Activated CD8-positive, alpha-beta memory T cell treated with anti-CD3 and anti-CD28 coated beads for 48 hours (primary cell): ENCODE measurements at regions not wholly inside any gene's neighbourhood (a gene's known extent, or its start where the extent isn't known, plus 50 kb on each side); places are given as distances from the start of the nearest gene placed in this dataset.
"Not testable (repeated sequence)": the region's sequence is repeated elsewhere in the genome, so short reads cannot be mapped to it uniquely, and the experiment has no call there.

ENCODE experiments used
- DNase-seq, 3 experiments: peaks; one replicate each; pipeline ENCODE4 v3.0.0-alpha.2; 2020; ENCODE audit warnings: low read depth in 2 of 3, low spot score in 2 of 3

DNA sequence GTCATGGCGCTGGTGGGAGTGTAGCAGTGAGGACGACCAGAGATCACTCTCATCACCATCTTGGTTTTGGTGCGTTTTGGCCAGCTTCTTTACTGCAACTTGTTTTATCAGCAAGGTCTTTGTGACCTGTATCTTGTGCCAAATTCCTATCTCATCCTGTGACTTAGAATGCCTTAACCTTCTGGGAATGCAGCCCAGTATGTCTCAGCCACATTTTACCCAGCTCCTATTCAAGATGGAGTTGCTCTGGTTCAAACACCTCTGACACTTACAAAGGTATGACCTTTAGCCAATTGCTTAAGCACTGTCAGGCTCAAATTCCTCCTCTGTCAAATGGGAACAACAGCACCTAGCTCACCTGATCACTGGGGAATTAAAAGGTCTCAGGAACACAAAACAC lies 235.1 kb upstream of the ID2 start:
- DNase-seq, result not testable (repeated sequence)

- no peak for DNase-seq
Observed at GRCh38 chr2:8447610-8448221, 234.1 kb upstream of the ID2 start.

DNA sequence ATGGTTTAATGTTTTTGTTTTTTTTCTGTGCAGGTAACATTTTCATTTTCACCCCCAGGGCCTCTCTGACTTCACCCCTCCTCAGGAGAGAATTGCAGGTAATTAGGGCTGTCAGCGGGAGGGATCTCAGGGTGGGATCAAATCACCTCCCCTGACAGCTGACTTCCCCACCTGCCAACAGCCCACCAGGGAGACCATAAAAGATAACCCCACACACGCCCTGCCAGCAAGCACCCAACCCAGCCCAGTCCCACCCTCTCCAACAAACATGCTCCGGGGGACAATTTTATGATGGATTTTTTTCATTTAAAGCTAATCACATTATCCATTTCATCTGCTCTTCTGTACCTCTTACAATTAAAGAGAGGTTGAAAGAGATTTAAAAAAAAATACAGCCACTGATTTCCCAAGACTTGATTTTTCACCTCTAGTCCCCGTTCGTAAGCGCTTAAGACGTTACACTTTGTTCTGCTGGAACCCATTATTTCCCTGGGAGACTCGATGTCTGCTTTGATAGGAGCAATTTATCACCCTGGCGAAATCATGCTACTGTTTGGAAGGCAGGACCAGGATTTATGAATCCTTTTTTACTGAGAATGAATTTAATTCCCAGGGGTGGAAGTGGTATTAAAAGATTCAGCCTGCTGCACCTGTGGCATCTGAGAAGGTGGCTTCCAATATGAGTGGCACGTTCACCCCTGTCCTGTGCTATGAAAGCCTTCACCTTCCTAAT lies 232.9 kb upstream of the ID2 start:
- DNase-seq, result no peak

DNA sequence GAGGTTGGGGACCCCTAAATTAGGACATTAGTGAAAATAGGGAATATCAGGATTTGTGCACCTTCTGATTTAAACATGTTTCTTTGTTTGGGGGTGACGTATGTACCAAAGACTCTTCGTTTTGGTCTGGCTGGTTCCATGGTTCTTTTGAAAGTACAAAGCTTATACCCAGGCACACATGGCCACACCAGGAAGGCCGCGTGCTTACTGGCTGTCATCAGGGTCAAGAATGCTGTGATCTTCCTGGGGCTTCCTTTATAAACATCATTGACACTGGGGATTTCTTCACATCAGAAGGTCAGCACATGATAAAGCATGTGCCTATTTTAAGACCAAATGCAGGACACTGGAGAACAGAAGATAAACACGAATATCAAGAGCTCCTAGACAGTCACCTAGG lies 230.6 kb upstream of the ID2 start:
- no peak for DNase-seq

DNA sequence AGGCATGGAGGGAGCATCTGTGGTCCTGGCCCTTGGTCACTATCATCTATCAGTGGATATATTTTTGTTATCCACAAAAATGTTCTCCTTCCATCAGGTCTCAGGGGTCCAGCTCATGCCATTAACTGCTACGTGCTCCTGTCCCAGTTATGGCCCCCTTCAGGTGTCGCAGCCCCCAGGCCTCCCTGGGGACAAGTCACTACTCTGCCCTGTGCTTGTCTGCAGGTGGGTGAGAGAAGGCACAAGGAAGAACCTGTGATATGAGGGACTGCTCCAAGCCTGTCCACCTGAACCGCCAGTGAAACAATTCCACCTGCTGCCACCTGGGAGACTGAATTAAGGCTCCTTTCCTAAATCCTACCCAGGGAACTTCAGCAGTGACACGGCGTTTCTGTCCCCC lies 229.6 kb upstream of the ID2 start:
- DNase-seq, result no peak

DNA sequence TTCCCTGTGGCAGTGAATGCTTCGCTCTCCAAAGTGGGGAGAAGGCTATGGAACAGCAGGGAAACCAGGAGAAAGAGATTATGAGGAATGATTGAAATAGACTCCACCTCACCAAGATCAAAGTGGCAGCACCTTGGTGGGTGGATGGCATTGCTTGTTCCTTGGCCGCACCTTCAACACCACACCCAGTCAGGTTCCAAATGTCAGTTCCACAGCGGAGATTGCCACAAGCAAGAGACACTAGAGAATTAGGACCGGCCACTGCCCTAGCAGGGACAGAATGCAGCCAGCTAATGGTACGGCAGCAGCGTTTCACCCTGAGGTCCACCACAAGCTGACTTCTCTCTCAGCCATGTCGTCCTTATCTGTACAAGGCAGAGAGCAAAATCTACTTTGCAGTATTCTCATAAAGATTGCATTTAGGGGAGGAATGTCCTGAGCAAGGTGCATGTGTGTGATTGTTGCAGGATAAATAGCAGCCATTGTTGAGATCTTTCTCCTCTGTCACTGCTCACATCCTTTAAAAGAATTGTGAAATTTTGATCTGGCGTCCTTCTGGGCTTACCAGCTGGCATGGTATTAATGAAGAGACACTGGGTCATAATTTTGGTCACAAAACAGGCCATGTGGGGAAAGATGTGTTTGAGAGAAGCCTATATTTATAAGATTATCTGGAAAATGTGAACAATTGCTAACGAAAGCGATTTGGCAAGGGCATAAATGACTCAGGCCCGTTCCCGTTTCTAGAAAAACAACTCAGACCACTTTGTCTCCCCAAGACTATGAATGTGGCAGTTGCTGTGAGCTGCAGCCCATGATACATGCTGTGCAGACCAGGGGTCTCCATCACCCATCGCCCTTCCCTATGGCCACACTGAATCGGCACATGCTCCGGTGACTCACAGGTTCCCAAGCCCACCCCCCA lies 228.6 kb upstream of the ID2 start:
- no peak for DNase-seq

DNA sequence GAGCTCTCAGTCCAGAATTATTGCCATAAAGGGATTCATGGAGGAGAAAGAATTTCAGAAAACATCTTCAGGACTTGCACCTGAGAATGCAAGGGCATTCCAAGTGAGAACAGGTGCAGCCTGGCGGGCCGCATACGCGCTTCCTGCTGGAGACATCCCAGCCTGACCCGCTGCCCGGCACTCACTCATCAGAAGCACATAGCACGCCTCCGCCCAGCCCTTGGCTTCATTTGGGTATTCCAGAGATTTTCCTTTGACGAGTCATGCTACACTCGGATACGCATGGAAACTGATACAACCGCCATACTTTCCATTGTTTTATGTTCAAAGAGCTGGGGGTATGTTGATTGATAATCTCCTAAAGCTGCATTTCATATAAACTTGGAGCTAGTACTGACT lies 228.0 kb upstream of the ID2 start:
- DNase-seq, result no peak

GRCh38 chr2:8454797-8455196 lies 227.1 kb upstream of the ID2 start:
- no peak for DNase-seq

GRCh38 chr2:8455236-8456150 lies 226.4 kb upstream of the ID2 start:
- DNase-seq, result no peak

DNA sequence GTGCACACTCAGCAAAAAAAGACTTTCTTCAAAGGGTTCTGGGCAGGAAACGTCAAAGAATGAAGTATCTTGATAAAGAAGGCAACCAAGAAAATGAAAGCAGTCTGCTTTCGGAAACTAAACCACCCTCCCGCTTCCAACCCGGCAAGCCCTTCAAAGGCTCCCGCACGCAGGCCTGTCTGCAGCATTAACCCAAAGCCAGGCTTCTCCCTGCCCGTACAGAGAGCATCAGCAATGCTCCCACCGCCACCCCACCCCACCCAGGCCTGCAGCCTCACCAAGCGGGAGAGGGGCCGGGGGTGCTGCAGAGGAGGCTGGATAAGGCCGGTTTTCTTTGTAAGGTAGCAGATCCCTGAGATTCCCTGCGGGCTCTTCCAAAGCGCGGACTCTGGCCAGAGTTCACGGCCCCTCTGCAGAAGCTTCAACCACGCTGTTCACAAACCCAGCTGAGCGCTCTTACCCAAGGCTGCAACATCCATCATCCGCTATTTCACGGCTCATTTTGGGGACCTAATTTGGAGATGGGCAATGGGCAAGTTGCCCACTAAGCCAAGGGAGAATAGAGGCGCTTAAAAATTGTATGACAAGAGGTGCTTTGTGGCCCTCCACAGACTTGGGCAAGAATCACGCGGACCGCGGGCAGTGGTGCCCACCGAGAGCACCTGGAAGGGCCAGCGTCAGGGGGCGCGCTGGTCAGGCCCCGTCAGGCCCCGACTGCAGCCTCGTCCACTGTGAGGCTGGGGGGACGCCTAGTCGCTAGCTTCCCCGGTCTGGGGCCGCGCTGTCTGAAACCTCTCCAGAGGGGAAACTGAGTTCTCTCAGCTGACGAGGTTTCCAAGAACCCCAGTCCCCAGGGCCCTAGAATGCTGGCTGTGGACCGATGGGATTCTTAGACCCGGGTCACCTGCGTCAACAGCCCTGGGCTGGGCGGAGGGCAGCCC lies 225.4 kb upstream of the ID2 start:
- DNase-seq, result no peak

DNA sequence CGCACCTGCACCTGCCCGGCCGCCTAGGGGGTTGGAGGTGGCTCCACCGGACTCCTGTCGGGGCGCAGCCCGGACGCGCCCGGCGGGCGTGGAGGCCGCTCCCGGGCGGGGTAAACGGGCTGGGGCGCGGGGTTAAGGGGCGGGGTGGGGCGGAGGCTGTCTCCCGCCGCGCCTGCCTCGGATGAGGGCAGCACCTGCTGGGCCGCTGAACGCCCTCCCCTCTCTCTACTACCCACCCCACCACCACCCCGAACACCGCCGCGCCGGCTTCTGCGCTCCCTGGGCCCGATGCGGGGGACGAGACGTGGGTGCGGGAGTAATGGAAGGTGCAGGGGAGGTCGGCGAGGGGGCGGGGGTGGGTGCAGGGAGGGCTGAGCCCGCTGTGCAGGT lies 224.8 kb upstream of the ID2 start:
- DNase-seq, result no peak

- DNase-seq, result no peak
Observed at GRCh38 chr2:8457699-8458502, 224.0 kb upstream of the ID2 start.

DNA sequence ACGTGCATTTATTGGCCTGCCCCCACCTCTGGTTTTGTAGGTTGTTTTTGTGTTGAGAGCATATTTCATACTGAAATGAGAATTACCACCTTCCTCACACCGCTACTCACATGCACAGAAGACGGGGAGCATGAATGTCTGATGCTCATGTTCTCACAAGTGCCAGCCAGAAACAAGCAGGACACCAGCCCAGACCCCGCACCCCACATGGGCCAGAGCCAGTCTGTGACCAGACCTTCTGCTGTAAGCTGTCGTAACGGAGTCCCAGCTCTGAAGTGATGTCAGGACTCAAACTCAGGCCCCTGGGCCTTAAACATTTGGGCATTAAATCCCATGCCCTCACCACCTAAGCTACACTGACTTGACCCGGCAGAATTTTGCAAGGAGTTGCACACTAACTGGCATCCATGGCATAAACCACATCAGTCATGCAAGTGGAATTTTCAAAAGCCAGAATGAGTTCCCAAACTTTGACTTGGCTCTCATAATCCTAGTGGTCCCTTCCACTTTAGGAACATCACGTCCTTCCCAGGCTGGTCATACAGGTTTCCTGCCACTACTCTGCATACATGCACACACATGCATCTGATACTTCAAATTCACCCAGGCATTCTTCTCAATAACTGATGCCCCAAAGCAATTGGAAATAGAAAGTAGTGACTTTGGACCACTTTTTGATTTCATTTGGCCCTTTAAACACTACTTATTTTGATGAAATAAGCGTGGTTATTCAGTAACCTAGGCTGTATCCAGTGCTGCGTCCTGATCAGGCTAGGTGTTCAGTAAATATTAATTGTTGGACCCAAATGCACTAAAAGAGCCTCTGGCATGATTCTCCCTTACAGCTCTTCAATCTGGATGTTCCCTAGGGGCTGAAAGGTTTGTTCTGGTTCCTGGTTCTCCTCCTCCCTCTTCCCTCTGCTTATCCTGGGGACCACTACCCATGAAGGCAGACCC lies 223.1 kb upstream of the ID2 start:
- DNase-seq, result no peak

DNA sequence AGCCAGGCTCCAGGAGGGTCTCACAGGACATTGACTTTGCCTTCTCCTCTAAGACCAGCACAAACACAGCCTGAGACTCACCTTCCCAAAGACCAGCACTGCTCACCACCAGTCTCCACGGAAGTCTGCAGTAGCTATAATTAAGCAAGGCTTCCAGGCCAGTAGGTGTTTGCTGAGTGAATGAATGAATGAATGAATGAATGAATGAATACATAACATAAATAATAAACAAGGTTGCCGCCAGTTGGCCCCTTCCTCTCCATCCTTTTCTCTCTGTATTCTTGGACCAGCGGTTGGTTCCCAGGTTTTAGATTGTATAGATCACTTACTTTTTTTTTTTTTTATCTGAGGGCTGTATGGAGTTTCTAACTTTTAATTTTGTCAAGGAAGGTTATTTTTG lies 222.4 kb upstream of the ID2 start:
- DNase-seq, result no peak

- DNase-seq, result no peak
Observed at GRCh38 chr2:8461341-8461740, 220.5 kb upstream of the ID2 start.

DNA sequence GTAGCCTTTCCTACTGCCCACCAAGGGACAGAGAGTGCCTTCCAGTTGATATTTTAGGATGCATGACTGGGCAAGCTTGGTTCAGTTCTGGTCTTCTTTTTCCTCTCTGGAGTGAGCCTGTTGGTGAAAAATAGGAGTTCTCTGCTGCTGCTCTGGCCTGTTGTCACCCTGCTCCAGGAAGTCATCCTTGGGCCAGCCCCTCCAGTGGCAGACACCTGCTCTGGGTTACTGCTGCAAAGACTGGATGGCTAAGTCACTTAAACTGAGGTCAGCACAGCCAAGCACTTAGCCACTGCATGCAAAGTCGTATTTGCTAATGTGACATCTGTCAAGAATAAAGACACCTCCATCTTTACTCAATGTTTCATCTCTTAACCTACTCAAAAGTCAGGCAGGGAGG lies 219.6 kb upstream of the ID2 start:
- DNase-seq, result no peak

GRCh38 chr2:8462899-8463648 lies 218.8 kb upstream of the ID2 start:
- DNase-seq, result no peak
